Adrenal gland (tissue), 9 donors: ENCODE measurements at regions not wholly inside any gene's neighbourhood (a gene's known extent, or its start where the extent isn't known, plus 50 kb on each side); places are given as distances from the start of the nearest gene placed in this dataset.
"Not testable (repeated sequence)": the region's sequence is repeated elsewhere in the genome, so short reads cannot be mapped to it uniquely, and the experiment has no call there.

Experiments
- DNase-seq, 7 donors: peaks; one replicate each; pipeline ENCODE4 v3.0.0-alpha.2; 2019 to 2020
- H3K27ac ChIP-seq, 5 donors: fragments of 200-600 bp; sonication (generic) in 4 of 5; 1 replicate in 3 of 5; 2 replicates in 2 of 5; pipeline versions ENCODE4 v1.5.1 to v1.8.0; 2016 to 2020; ENCODE audit warnings: mild to moderate bottlenecking in 1 of 5
- H3K27me3 ChIP-seq: fragments of 200-600 bp; 2 replicates; pipeline ENCODE4 v1.8.0; 2021
- H3K36me3 ChIP-seq, 2 donors: fragments of 200-600 bp; replicated peaks in 1 of 2; 1 replicate in 1 of 2; 2 replicates in 1 of 2; pipeline versions ENCODE4 v1.5.1 to v1.8.0; 2018 to 2022
- H3K4me1 ChIP-seq, 2 donors: fragments of 200-600 bp; replicated peaks in 1 of 2; 1 replicate in 1 of 2; 2 replicates in 1 of 2; pipeline versions ENCODE4 v1.5.1 to v1.8.0; 2018 to 2021
- H3K4me3 ChIP-seq, 4 donors: fragments of 200-600 bp; sonication (generic) in 3 of 4; one replicate each; pipeline ENCODE4 v1.5.1; 2016 to 2018
- H3K9me3 ChIP-seq, 3 donors: fragments of 200-600 bp; sonication (generic) in 1 of 3; replicated peaks in 1 of 3; 1 replicate in 2 of 3; 2 replicates in 1 of 3; pipeline versions ENCODE4 v1.5.1 to v1.8.0; 2016 to 2021
- WGBS, 4 donors: extraction: QIAGEN DNeasy Blood & Tissue Kit in 2 of 4; methylation state at CpG; one replicate each; pipeline versions ENCODE4 v1.1.5 to v1.1.7; 2013 to 2017; 5-methylcytosine and 5-hydroxymethylcytosine counted together
- intact Hi-C, 2 donors: fragments of 100-400 bp; cut with DNase I; formaldehyde crosslinking; loops; one replicate each; pipeline versions ENCODE4 v1.14.1 to v1.15.0; 2022 to 2023
- small RNA-seq, 2 donors: library from RNA; depleted of rRNA; stranded (forward); fragments of <200 nt; gene quantifications; one replicate each; pipeline ENCODE3, GENCODE V24; 2016
- donor health status: healthy with polysubstance abuse.
- donor health status: Bipolar disorder and iron deficiency.
- donor health status: DM: yes; HTN: yes; CAD: no.
- donor health status: DM: no; HTN: no; CAD: no.
- donor health status: DM: no; HTN: no; CAD: no.

GRCh38 chr2:89611710-89612109, 920.2 kb downstream of the RPIA start:
- H3K4me3 ChIP-seq, H3K9me3 ChIP-seq, H3K27me3 ChIP-seq, H3K27ac ChIP-seq, H3K36me3 ChIP-seq, DNase-seq, H3K4me1 ChIP-seq, intact Hi-C loops: not testable (repeated sequence)
- WGBS, 4 donors, result 3 to 27% (median 5%) methylated on average over 9 to 41 of the region's 42 CpGs

GRCh38 chr2:89649268-89649667, 957.8 kb downstream of the RPIA start:
- H3K36me3 ChIP-seq, H3K4me1 ChIP-seq, intact Hi-C loops, H3K27ac ChIP-seq, H3K9me3 ChIP-seq, H3K4me3 ChIP-seq, DNase-seq, H3K27me3 ChIP-seq: not testable (repeated sequence)
- 16 to 62% (median 27%) methylated on average over 3 to 13 of the region's 20 CpGs; no CpG with 5 or more reads in 1 of the 4 donors for WGBS, 4 donors

- H3K36me3 ChIP-seq, H3K9me3 ChIP-seq, H3K27ac ChIP-seq, H3K4me1 ChIP-seq, H3K4me3 ChIP-seq, intact Hi-C loops, DNase-seq: not testable (repeated sequence)
- WGBS, 4 donors, result 82 to 89% (median 85%) methylated on average over 4 of the region's 4 CpGs
- H3K27me3 ChIP-seq, result peaks cover 10% of the 10 kb centered on the region
Measured at GRCh38 chr2:89679254-89679653, 987.8 kb downstream of the RPIA start.

Small RNA genes lying in the stretch of these regions (small RNA-seq; reads per million reads assigned to genes)
- 0 reads per million in 2 donors for gene RF00001
